GM19438 (cell line): ENCODE measurements at regions not wholly inside any gene's neighbourhood (a gene's known extent, or its start where the extent isn't known, plus 50 kb on each side); places are given as distances from the start of the nearest gene placed in this dataset.

Source experiments
- ATAC-seq: cut with Tn5 transposase; IDR thresholded peaks from one replicate; pipeline ENCODE4 v1.9.1; 2021; ENCODE audit warnings: low read depth; ENCODE audit not compliant: unreplicated experiment

- ATAC-seq = no peak
These were observed 315.8 kb upstream of the PDE4D start for GRCh38 chr5:60209146-60209840.

GRCh38 chr5:60208716-60209115, 315.2 kb upstream of the PDE4D start:
- ATAC-seq = no peak

GRCh38 chr5:60207040-60207439, 313.5 kb upstream of the PDE4D start:
- ATAC-seq = peak; percentile 59

GRCh38 chr5:60206234-60206633, 312.7 kb upstream of the PDE4D start:
- no peak for ATAC-seq

GRCh38 chr5:60205071-60205470, 311.5 kb upstream of the PDE4D start:
- ATAC-seq = no peak

GRCh38 chr5:60196385-60197113, 303.0 kb upstream of the PDE4D start:
- no peak for ATAC-seq

- no peak for ATAC-seq
These were observed 302.0 kb upstream of the PDE4D start for GRCh38 chr5:60195551-60195950.

- no peak for ATAC-seq
These were observed 301.6 kb upstream of the PDE4D start for GRCh38 chr5:60195083-60195482.

GRCh38 chr5:60185231-60186099, 291.9 kb upstream of the PDE4D start:
- ATAC-seq = no peak

- no peak for ATAC-seq
These were observed 291.1 kb upstream of the PDE4D start for GRCh38 chr5:60184606-60185005.

GRCh38 chr5:60183881-60184280, 290.4 kb upstream of the PDE4D start:
- ATAC-seq = no peak

GRCh38 chr5:60178101-60178500, 284.6 kb upstream of the PDE4D start:
- ATAC-seq = no peak

- ATAC-seq = no peak
These were observed 284.1 kb upstream of the PDE4D start for GRCh38 chr5:60177596-60177995.

- no peak for ATAC-seq
These were observed 280.1 kb upstream of the PDE4D start for GRCh38 chr5:60173667-60174066.

- no peak for ATAC-seq
These were observed 270.2 kb upstream of the PDE4D start for GRCh38 chr5:60163762-60164161.

- ATAC-seq = no peak
These were observed 268.9 kb upstream of the PDE4D start for GRCh38 chr5:60162441-60162840.

GRCh38 chr5:60161340-60161934, 267.9 kb upstream of the PDE4D start:
- ATAC-seq = no peak

- no peak for ATAC-seq
These were observed 255.6 kb upstream of the PDE4D start for GRCh38 chr5:60149081-60149480.

- no peak for ATAC-seq
These were observed 254.8 kb upstream of the PDE4D start for GRCh38 chr5:60148366-60148765.

GRCh38 chr5:60147791-60148190, 254.3 kb upstream of the PDE4D start:
- no peak for ATAC-seq
